Fibroblast of lung (primary cell): ENCODE measurements at regions not wholly inside any gene's neighbourhood (a gene's known extent, or its start where the extent isn't known, plus 50 kb on each side); places are given as distances from the start of the nearest gene placed in this dataset.

ENCODE experiments used
- DNase-seq, 2 donors: peaks; one replicate each; pipeline versions ENCODE4 v3.0.0 to v3.0.0-alpha.2; 2010; ENCODE audit warnings: low read depth in 2 of 2
- H2AFZ ChIP-seq: 2 replicates; pipeline ENCODE4 v1.5.1; 2012; ENCODE audit warnings: low read length, control low read depth, inconsistent platforms
- H3K27ac ChIP-seq: 2 replicates; pipeline ENCODE4 v1.5.1; 2011; ENCODE audit warnings: low read length, control low read depth; ENCODE audit not compliant: insufficient read depth
- H3K27me3 ChIP-seq: 2 replicates; pipeline ENCODE4 v1.5.1; 2011; ENCODE audit warnings: mild to moderate bottlenecking, low read length; ENCODE audit not compliant: control insufficient read depth, insufficient read depth
- H3K36me3 ChIP-seq: 2 replicates; pipeline ENCODE4 v1.5.1; 2011; ENCODE audit warnings: low read length; ENCODE audit not compliant: control insufficient read depth, insufficient read depth
- H3K4me1 ChIP-seq: 2 replicates; pipeline ENCODE4 v1.5.1; 2011; ENCODE audit warnings: low read length; ENCODE audit not compliant: control insufficient read depth, insufficient read depth; ENCODE audit errors: extremely low read depth
- H3K4me2 ChIP-seq: 2 replicates; pipeline ENCODE4 v1.5.1; 2011; ENCODE audit warnings: low read length, control low read depth; ENCODE audit not compliant: insufficient read depth; ENCODE audit errors: extremely low read depth
- H3K4me3 ChIP-seq, 4 experiments: fragments of 200-600 bp in 1 of 4; sonication (generic) in 1 of 4; replicated peaks in 1 of 4; 2 replicates each; pipeline ENCODE4 v1.5.1; 2011 to 2016; ENCODE audit warnings: low read length in 4 of 4, low read depth in 3 of 4, mild to moderate bottlenecking in 3 of 4, control low read depth in 2 of 4, inconsistent platforms in 1 of 4, mixed read lengths in 1 of 4; ENCODE audit not compliant: insufficient read depth in 1 of 4; ENCODE audit errors: control extremely low read depth in 1 of 4
- H3K79me2 ChIP-seq: 2 replicates; pipeline ENCODE4 v1.5.1; 2012; ENCODE audit warnings: mild to moderate bottlenecking, low read length, inconsistent platforms; ENCODE audit not compliant: control insufficient read depth, insufficient read depth
- H3K9ac ChIP-seq: 2 replicates; pipeline ENCODE4 v1.5.1; 2011; ENCODE audit warnings: mild to moderate bottlenecking, low read length, control low read depth; ENCODE audit not compliant: insufficient read depth
- H3K9me3 ChIP-seq: 2 replicates; pipeline ENCODE4 v1.5.1; 2012; ENCODE audit warnings: low read depth, low read length; ENCODE audit not compliant: control insufficient read depth, insufficient read depth
- H4K20me1 ChIP-seq: 2 replicates; pipeline ENCODE4 v1.5.1; 2011; ENCODE audit warnings: low read length; ENCODE audit not compliant: control insufficient read depth, insufficient read depth; ENCODE audit errors: extremely low read depth
- CTCF ChIP-seq, 2 donors: IDR thresholded peaks in 1 of 2; conservative IDR thresholded peaks in 1 of 2; 1 replicate in 1 of 2; 2 replicates in 1 of 2; pipeline ENCODE4 v1.5.1; 2011 to 2012; ENCODE audit warnings: low read length in 2 of 2, control low read depth in 1 of 2, inconsistent platforms in 1 of 2, low read depth in 1 of 2, mild to moderate bottlenecking in 1 of 2
- EZH2 ChIP-seq: IDR thresholded peaks from 2 replicates; pipeline ENCODE4 v1.5.1; 2012; ENCODE audit warnings: low read length, control low read depth, mild to moderate bottlenecking; ENCODE audit errors: missing control alignments

GRCh38 chr21:22791986-22792560, 1793.9 kb downstream of the NCAM2 start:
- Histone ChIP-seq H3K27ac (no peak overlapping the region), H3K79me2 (no peaks in the 10 kb centered on the region), H4K20me1 (no peaks in the 10 kb centered on the region), H3K9me3 (no peaks in the 10 kb centered on the region), H3K4me3 (no peak overlapping the region), H3K27me3 (no peaks in the 10 kb centered on the region), H3K4me1 (no peaks in the 10 kb centered on the region), H3K9ac (no peak overlapping the region), H2AFZ (no peak overlapping the region), H3K4me2 (no peak overlapping the region), H3K36me3 (no peaks in the 10 kb centered on the region)
- TF ChIP-seq EZH2: no peak
- peak; percentile 46 to 63 for TF ChIP-seq CTCF (conservative IDR thresholded peaks at IDR 0.05 in 1 of 2, IDR thresholded peaks at IDR 0.05 in 1 of 2; ENCODE audit: low read depth in 1 of 2, low read length in 2 of 2)
- peak; percentile 24 to 65 for DNase-seq

GRCh38 chr21:22795091-22795490, 1796.9 kb downstream of the NCAM2 start:
- H3K9me3 ChIP-seq: no peaks in the 10 kb centered on the region

GRCh38 chr21:22795644-22796043, 1797.4 kb downstream of the NCAM2 start:
- no peak for DNase-seq
- Histone ChIP-seq H4K20me1 (no peaks in the 10 kb centered on the region), H3K36me3 (no peaks in the 10 kb centered on the region), H3K4me1 (no peaks in the 10 kb centered on the region), H3K27ac (no peak overlapping the region), H2AFZ (no peak overlapping the region), H3K27me3 (no peaks in the 10 kb centered on the region), H3K9me3 (no peaks in the 10 kb centered on the region), H3K4me3 (no peak overlapping the region), H3K9ac (no peak overlapping the region), H3K79me2 (no peaks in the 10 kb centered on the region), H3K4me2 (no peak overlapping the region)
- TF ChIP-seq CTCF (conservative IDR thresholded peaks at IDR 0.05 in 1 of 2, IDR thresholded peaks at IDR 0.05 in 1 of 2; ENCODE audit: low read depth in 1 of 2, low read length in 2 of 2): no peak
- no peak for TF ChIP-seq EZH2

More at GRCh38 chr21:22795091-22795490, 1796.9 kb downstream of the NCAM2 start:
- no peaks in the 10 kb centered on the region for H3K79me2 ChIP-seq
- H3K4me1 ChIP-seq: no peaks in the 10 kb centered on the region
- H3K4me2 ChIP-seq: no peak overlapping the region
- no peaks in the 10 kb centered on the region for H4K20me1 ChIP-seq
- no peaks in the 10 kb centered on the region for H3K27me3 ChIP-seq
- DNase-seq: no peak
- H3K4me3 ChIP-seq: no peak overlapping the region
- H2AFZ ChIP-seq: no peak overlapping the region
- H3K27ac ChIP-seq: no peak overlapping the region
- H3K36me3 ChIP-seq: no peaks in the 10 kb centered on the region
- TF ChIP-seq CTCF (conservative IDR thresholded peaks at IDR 0.05 in 1 of 2, IDR thresholded peaks at IDR 0.05 in 1 of 2; ENCODE audit: low read depth in 1 of 2, low read length in 2 of 2) (no peak), EZH2 (no peak)
- no peak overlapping the region for H3K9ac ChIP-seq
